HL-60 (cell line): ENCODE measurements at regions not wholly inside any gene's neighbourhood (a gene's known extent, or its start where the extent isn't known, plus 50 kb on each side); places are given as distances from the start of the nearest gene placed in this dataset.

Source experiments
- DNase-seq, 2 experiments: peaks; one replicate each; pipeline ENCODE4 v3.0.0-alpha.2; 2010 to 2020; ENCODE audit warnings: low read depth in 1 of 2, low spot score in 1 of 2
- H3K27ac ChIP-seq: fragments of 250-450 bp; sonication (Bioruptor Pico); replicated peaks from 2 replicates; pipeline ENCODE4 v1.5.1; 2020; ENCODE audit warnings: mild to moderate bottlenecking, moderate library complexity
- H3K27me3 ChIP-seq: fragments of 250-450 bp; sonication (Bioruptor Pico); 2 replicates; pipeline ENCODE4 v1.5.1; 2021; ENCODE audit warnings: mild to moderate bottlenecking, moderate library complexity; ENCODE audit not compliant: insufficient read depth, poor library complexity, severe bottlenecking
- H3K4me3 ChIP-seq: replicated peaks from 2 replicates; pipeline ENCODE4 v1.5.1; 2011; ENCODE audit warnings: mild to moderate bottlenecking, control low read depth, low read length; ENCODE audit not compliant: insufficient read depth
- CTCF ChIP-seq: IDR thresholded peaks from one replicate; pipeline ENCODE4 v1.5.1; 2011; ENCODE audit warnings: low read length, control low read depth, inconsistent platforms; ENCODE audit not compliant: insufficient read depth
- GABPA ChIP-seq: IDR thresholded peaks from 2 replicates; pipeline ENCODE4 v1.6.1; 2012; ENCODE audit warnings: low read depth
- POLR2AphosphoS5 ChIP-seq: IDR thresholded peaks from 2 replicates; pipeline ENCODE4 v1.6.1; 2012; ENCODE audit warnings: low read depth
- REST ChIP-seq: IDR thresholded peaks from 2 replicates; pipeline ENCODE4 v1.6.1; 2012; ENCODE audit warnings: low read depth; ENCODE audit not compliant: insufficient replicate concordance
- SPI1 ChIP-seq: IDR thresholded peaks from 2 replicates; pipeline ENCODE4 v1.6.1; 2012; ENCODE audit warnings: low read depth, mild to moderate bottlenecking, borderline replicate concordance

GRCh38 chr7:63037242-63037641 is 961.4 kb upstream of the ZNF722 start:
- H3K27ac ChIP-seq, result no peak overlapping the region
- H3K4me3 ChIP-seq, result no peak overlapping the region

GRCh38 chr7:63038987-63039386 is 959.7 kb upstream of the ZNF722 start:
- TF ChIP-seq GABPA (no peak), POLR2AphosphoS5 (no peak), CTCF (no peak), REST (no peak), SPI1 (no peak)
- Histone ChIP-seq H3K27ac (no peak overlapping the region), H3K27me3 (no peaks in the 10 kb centered on the region), H3K4me3 (no peak overlapping the region)
- DNase-seq, result no peak

More at GRCh38 chr7:63037242-63037641, 961.4 kb upstream of the ZNF722 start:
- DNase-seq, result no peak
- no peaks in the 10 kb centered on the region for H3K27me3 ChIP-seq
- no peak for TF ChIP-seq POLR2AphosphoS5
- TF ChIP-seq REST, result no peak
- no peak for TF ChIP-seq GABPA

GRCh38 chr7:63039882-63040281 is 958.8 kb upstream of the ZNF722 start:
- no peak overlapping the region for H3K4me3 ChIP-seq
- no peak for TF ChIP-seq POLR2AphosphoS5
- DNase-seq, result no peak
- no peak overlapping the region for H3K27ac ChIP-seq
- no peaks in the 10 kb centered on the region for H3K27me3 ChIP-seq

- DNase-seq, result no peak
- H3K27ac ChIP-seq, result no peak overlapping the region
- H3K27me3 ChIP-seq, result no peaks in the 10 kb centered on the region
- no peak for TF ChIP-seq GABPA
- no peak for TF ChIP-seq SPI1
- no peak for TF ChIP-seq POLR2AphosphoS5
- no peak for TF ChIP-seq REST
- TF ChIP-seq CTCF, result no peak
- no peak overlapping the region for H3K4me3 ChIP-seq
Measured at GRCh38 chr7:63040336-63040735, 958.3 kb upstream of the ZNF722 start.
